SK-N-MC (cell line): ENCODE measurements at regions not wholly inside any gene's neighbourhood (a gene's known extent, or its start where the extent isn't known, plus 50 kb on each side); places are given as distances from the start of the nearest gene placed in this dataset.

Experiments used
- DNase-seq: peaks from one replicate; pipeline ENCODE4 v3.0.0-alpha.2; 2011; ENCODE audit warnings: low read depth, low spot score
- H3K27ac ChIP-seq: fragments of 200-600 bp; sonication (generic); 2 replicates; pipeline ENCODE4 v1.5.1; 2016; ENCODE audit warnings: mixed run types
- H3K36me3 ChIP-seq: fragments of 200-600 bp; sonication (generic); 2 replicates; pipeline ENCODE4 v1.6.1; 2017; ENCODE audit warnings: antibody characterized with exemption, low read length, mixed read lengths; ENCODE audit not compliant: insufficient read depth
- H3K4me3 ChIP-seq: fragments of 200-600 bp; sonication (generic); 2 replicates; pipeline ENCODE4 v1.5.1; 2016
- H3K9ac ChIP-seq: fragments of 200-600 bp; sonication (generic); 2 replicates; pipeline ENCODE4 v1.8.0; 2017; ENCODE audit warnings: mixed run types, mixed read lengths; ENCODE audit not compliant: insufficient read length
- H3K9me3 ChIP-seq: fragments of 200-600 bp; sonication (generic); 2 replicates; pipeline ENCODE4 v1.6.1; 2017; ENCODE audit warnings: low read depth, mild to moderate bottlenecking, antibody characterized with exemption, low read length, moderate library complexity, mixed read lengths
- EZH2 ChIP-seq: fragments of 200-600 bp; sonication (generic); IDR thresholded peaks from one replicate; pipeline ENCODE4 v1.6.1; 2017; ENCODE audit warnings: antibody characterized with exemption
- FOXP2 ChIP-seq: optimal IDR thresholded peaks from 2 replicates; pipeline ENCODE3; 2011; ENCODE audit warnings: mild to moderate bottlenecking, moderate library complexity; ENCODE audit not compliant: insufficient read depth; ENCODE audit errors: extremely low read length, control extremely low read depth
- POLR2AphosphoS5 ChIP-seq: IDR thresholded peaks from 2 replicates; pipeline ENCODE4 v1.6.1; 2012; ENCODE audit warnings: mild to moderate bottlenecking, low read depth, low read length, borderline replicate concordance

DNA sequence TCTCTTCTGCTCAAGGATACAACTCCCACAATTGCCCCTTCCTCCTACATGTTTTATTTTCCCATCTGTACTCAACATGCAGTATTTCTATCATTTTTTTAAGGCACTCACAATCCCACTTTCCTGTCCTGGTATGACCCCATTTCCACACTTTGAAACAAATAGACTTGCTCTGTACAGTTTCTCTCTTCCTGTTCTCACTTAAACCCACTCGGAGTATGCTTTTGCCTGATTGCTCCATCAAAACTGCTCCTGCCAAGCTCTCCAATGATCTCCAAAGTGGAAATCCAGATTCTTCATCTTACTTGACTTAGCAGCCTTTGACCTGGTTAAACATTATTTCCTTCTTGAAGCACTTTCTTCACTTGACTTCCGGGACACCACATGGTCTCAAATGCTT is 384.5 kb downstream of the SEC23A start:
- no peaks in the 10 kb centered on the region for H3K36me3 ChIP-seq
- H3K9me3 ChIP-seq, result no peaks in the 10 kb centered on the region
- TF ChIP-seq POLR2AphosphoS5, result no peak
- TF ChIP-seq EZH2, result no peak
- no peak for TF ChIP-seq FOXP2
- H3K4me3 ChIP-seq, result no peak overlapping the region
- no peak overlapping the region for H3K9ac ChIP-seq
- DNase-seq, result no peak
- no peak overlapping the region for H3K27ac ChIP-seq

DNA sequence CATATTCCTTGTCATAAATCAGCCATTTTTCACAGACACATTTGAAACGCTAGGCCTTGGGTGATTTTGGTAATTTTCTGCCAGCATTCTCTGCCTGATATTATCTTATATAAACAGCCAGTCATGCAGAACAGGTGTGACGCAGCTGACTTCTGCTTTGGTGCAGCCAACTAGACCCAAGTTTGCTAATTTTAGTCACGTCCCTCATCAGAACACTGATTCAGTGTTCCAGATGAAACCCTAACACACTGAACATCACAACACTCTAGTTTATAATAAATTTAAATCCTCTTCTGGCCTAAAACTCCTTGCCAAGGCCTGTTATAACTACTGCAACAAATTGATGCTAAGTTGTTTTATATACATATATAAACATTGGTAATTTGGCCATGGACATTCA is 386.1 kb downstream of the SEC23A start:
- Histone ChIP-seq H3K27ac (no peak overlapping the region), H3K9me3 (no peaks in the 10 kb centered on the region), H3K36me3 (no peaks in the 10 kb centered on the region), H3K4me3 (no peak overlapping the region), H3K9ac (no peak overlapping the region)
- TF ChIP-seq POLR2AphosphoS5 (no peak), FOXP2 (no peak), EZH2 (no peak)
- DNase-seq, result no peak

DNA sequence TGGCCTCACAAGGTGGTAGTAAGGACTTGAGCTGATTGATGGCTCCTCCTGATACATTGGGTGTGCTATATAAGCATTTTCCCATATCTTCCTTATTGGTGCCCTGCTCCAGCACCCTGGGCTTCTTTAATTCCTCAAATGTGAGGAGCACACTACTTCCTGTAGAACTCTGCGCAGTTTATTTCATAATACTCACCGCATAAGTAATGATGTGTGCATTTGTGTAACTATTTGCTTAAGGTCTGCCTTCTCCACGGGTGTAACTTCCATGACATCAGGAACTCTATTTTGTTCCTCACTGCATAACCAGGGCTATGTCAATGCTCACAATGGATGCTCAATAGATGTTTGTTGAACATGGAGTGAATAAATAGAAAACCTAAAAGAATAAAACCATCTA is 392.2 kb downstream of the SEC23A start:
- Histone ChIP-seq H3K9ac (no peak overlapping the region), H3K36me3 (no peaks in the 10 kb centered on the region), H3K27ac (no peak overlapping the region), H3K4me3 (no peak overlapping the region), H3K9me3 (no peaks in the 10 kb centered on the region)
- no peak for DNase-seq
- TF ChIP-seq EZH2 (no peak), FOXP2 (no peak), POLR2AphosphoS5 (no peak)

DNA sequence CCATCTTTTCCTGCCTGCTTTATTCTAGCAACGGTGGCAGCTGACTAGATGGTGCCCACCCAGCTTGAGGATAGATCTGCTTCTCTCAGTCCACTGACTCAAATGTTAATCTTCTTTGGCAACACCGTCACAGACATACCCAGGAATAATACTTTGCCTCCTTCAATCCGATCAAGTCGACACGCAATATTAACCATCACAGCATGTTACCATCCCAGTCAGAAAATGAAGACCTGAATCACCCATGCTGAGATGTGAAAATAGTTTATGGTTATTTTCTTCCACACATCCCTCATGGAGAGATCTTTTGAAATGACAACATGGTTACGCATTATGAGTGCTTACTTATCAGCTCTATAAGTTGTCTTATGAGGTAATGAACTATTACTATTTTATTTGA is 392.8 kb downstream of the SEC23A start:
- Histone ChIP-seq H3K36me3 (no peaks in the 10 kb centered on the region), H3K27ac (no peak overlapping the region), H3K9me3 (no peaks in the 10 kb centered on the region), H3K4me3 (no peak overlapping the region), H3K9ac (no peak overlapping the region)
- DNase-seq, result no peak
- TF ChIP-seq FOXP2 (no peak), EZH2 (no peak), POLR2AphosphoS5 (no peak)

DNA sequence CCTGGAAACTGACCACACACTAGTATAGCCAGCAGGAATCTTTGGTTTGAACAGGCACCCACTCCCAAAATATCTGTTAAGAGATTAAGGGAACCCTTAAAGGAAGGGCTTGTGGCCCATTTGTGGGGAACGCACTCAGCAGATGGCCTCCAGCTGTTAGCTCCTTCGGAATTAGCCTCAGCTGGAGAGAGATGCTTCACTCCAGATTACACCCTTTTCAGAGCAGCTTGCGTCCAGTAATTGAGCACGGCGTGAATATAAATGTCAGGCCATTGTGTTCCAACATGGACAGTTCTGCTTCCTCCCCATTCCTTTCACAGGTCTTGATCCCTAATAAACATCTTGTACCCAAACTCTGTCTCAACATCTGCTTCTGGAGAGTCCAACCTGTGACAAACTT is 397.8 kb downstream of the SEC23A start:
- Histone ChIP-seq H3K27ac (no peak overlapping the region), H3K4me3 (no peak overlapping the region), H3K36me3 (no peaks in the 10 kb centered on the region), H3K9me3 (no peaks in the 10 kb centered on the region), H3K9ac (no peak overlapping the region)
- no peak for TF ChIP-seq EZH2
- TF ChIP-seq POLR2AphosphoS5, result no peak
- TF ChIP-seq FOXP2, result no peak
- no peak for DNase-seq

DNA sequence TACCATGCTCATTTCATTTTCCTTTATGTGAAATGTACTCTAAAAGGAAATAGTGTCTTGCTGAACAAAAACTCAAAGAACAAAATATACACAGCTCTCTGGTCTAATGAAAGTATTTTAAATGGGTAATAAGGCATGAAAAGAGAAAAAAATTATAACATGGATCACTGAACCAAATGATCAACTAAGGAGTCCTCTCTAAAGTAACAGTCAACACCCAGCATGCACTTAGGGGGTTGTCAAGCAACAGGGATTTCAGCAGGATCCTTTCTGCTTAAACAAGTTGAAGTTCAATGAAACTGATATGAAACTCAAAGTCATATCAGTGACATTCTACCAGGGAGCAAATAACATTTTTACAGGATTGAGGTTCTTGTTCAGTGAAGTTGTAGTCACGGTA is 398.8 kb downstream of the SEC23A start:
- Histone ChIP-seq H3K27ac (no peak overlapping the region), H3K9me3 (no peaks in the 10 kb centered on the region), H3K9ac (no peak overlapping the region), H3K4me3 (no peak overlapping the region), H3K36me3 (no peaks in the 10 kb centered on the region)
- TF ChIP-seq EZH2, result no peak
- TF ChIP-seq FOXP2, result no peak
- no peak for TF ChIP-seq POLR2AphosphoS5
- DNase-seq, result no peak

DNA sequence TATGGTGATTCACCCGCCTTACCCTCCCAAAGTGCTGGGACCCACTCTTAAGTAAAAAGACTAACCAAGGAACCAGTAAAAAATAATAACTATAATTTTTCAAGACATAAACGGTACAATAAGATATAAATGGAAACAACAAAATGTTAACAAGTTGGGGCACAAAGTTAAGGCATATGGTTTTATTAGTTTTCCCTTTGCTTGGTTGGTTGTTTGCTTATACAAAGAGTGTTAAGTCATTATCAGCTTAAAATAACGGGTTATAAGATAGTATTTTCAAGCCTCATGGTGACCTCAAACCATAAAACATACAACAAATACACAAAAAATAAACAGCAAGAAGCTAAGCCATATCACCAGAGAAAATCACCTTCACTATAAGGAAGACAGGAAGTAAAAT is 406.1 kb downstream of the SEC23A start:
- DNase-seq, result no peak
- Histone ChIP-seq H3K9ac (no peak overlapping the region), H3K9me3 (no peaks in the 10 kb centered on the region), H3K4me3 (no peak overlapping the region), H3K36me3 (no peaks in the 10 kb centered on the region), H3K27ac (no peak overlapping the region)
- TF ChIP-seq FOXP2 (no peak), EZH2 (no peak), POLR2AphosphoS5 (no peak)

DNA sequence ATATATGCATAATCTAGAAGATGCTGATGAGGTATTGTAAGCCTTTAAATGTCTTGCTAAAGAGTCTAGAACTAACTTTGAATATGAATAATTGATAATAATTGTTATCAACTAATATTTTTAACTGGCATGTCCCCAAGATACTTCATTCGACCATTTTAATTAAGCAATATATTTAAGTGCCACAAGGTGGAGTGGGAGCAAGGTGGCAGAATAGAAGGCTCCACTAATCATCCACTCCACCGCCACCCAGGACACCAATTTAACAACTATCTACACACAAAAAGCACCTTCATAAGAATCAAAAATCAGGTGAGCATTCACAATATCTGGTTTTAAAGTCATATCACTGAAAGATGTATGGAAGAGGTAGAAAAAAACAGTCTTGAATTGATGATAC is 409.6 kb downstream of the SEC23A start:
- Histone ChIP-seq H3K9me3 (no peaks in the 10 kb centered on the region), H3K9ac (no peak overlapping the region), H3K4me3 (no peak overlapping the region), H3K36me3 (no peaks in the 10 kb centered on the region), H3K27ac (no peak overlapping the region)
- TF ChIP-seq EZH2, result no peak
- no peak for TF ChIP-seq POLR2AphosphoS5
- TF ChIP-seq FOXP2, result no peak
- no peak for DNase-seq

DNA sequence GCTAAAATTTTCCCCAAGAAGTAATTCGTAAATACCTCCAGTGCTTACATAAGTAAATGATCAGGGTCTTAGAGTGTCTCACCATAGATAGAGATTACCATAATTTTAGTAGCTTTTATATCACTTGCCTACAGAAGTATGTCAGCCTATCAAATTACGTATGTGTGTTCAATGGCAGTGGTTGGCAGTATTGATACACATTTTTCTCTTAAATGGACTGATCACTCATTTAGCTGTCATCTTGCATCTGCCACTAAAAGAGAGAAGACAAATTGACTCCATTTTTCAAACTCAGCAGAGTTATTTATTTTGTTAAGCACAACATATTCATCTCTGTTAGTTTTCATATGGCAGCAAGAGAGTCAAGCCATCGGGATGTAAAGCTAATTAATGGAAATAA is 413.1 kb upstream of the CLEC14A start:
- no peak overlapping the region for H3K27ac ChIP-seq
- H3K9me3 ChIP-seq, result no peaks in the 10 kb centered on the region
- TF ChIP-seq POLR2AphosphoS5 (no peak), EZH2 (no peak), FOXP2 (no peak)
- no peak overlapping the region for H3K4me3 ChIP-seq
- no peaks in the 10 kb centered on the region for H3K36me3 ChIP-seq
- no peak for DNase-seq
- H3K9ac ChIP-seq, result no peak overlapping the region
